NCI-H526 (cell line): ENCODE measurements at regions not wholly inside any gene's neighbourhood (a gene's known extent, or its start where the extent isn't known, plus 50 kb on each side); places are given as distances from the start of the nearest gene placed in this dataset.

Source experiments
- DNase-seq, 2 experiments: peaks; one replicate each; lab custom pipeline; 2025; lab: John Stamatoyannopoulos, UW

GRCh38 chr19:28414748-28415147 is 798.2 kb downstream of the UQCRFS1 start:
- no peak for DNase-seq

- DNase-seq = no peak
Measured at GRCh38 chr19:28409859-28410258, 803.1 kb downstream of the UQCRFS1 start.

DNA sequence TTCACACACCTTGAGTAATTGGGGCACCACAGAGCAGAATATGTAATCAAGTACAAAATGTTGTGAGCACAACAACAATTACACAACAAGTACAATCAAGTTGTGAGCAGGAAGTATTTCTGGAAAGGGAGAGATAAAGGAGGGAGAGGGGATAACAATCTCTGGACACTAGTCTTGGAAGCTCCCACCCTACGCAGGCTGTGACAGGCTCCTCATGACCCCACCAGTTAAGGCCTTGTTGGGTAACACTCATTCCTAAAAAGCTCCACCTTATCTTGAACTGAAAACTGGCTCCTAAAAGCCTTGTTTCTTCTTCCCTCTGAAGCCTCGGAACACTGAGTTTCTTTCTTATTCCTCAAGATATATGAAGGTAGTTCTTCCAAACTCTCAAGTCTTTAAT is 806.0 kb downstream of the UQCRFS1 start:
- DNase-seq = no peak

DNA sequence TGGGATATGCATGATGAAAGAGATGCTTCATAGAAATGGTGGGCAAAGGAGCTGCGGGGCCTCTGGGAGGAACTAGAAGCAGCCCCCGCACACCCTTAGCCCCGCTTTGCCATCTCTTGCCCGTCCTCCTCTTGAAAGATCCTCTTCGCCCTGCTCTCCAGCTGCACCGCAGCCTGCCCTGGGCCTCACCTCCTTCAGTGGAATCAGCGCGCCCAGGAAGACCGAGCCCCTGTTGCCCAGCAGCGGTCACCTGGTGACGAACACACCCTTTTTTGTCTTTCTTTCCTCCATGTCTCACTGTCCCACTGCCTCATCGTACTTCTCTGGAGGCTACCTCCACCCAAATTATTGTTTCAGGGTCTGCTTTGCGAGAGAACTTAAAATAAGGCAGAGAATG is 807.6 kb downstream of the UQCRFS1 start:
- DNase-seq = peak in 1 of 2 experiments; percentile 36

DNA sequence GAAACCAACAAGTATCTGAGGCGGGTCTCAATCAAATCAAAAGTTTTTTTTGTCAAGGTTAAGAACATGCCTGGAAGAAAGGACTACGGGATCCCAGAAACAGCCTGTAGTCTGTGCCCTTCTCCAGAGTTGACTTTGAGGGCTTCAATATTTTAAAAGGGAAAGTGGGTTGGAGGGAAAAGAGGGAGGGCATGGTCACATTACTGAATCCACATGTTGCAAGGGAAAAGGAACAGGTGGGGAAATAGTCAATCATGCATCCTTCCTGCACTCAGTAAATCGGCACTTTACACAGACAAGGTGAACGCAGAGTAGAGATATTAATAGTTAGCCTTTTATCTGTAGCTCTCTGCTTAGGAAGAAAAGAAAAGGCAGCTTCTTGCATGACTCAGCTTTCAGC is 808.5 kb downstream of the UQCRFS1 start:
- no peak for DNase-seq

- DNase-seq = no peak
Measured at GRCh38 chr19:28403690-28404089, 809.3 kb downstream of the UQCRFS1 start.

DNA sequence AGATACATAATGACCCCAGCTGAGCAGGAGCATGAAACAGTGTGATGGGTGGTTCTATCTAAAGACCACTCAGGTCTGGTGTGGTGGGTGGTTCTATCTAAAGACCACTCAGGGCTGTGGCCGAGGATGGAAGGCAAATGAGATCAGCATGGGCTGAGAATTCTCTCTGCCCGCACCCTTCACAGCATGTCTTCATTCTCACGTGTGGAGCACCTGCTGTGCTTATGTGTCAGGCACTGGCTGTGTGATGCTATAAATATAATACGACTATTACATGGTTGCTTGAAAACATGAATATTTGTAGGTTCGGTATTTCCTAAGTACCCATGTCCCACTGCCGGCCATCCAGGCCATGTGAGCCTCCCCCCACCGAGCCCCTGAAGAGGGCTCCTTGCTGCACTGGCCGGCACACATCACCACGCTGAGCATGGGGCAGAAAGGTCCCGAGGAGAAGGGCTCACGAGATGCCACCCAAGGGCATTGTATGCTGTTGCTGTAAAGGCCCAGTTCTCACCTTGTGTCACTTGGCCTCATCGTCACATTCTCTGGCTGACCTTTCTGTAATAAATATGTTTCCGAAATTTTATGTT is 810.2 kb downstream of the UQCRFS1 start:
- DNase-seq = no peak

- DNase-seq = no peak
Measured at GRCh38 chr19:28401739-28402424, 811.1 kb downstream of the UQCRFS1 start.

GRCh38 chr19:28400953-28401671 is 811.8 kb downstream of the UQCRFS1 start:
- no peak for DNase-seq

DNA sequence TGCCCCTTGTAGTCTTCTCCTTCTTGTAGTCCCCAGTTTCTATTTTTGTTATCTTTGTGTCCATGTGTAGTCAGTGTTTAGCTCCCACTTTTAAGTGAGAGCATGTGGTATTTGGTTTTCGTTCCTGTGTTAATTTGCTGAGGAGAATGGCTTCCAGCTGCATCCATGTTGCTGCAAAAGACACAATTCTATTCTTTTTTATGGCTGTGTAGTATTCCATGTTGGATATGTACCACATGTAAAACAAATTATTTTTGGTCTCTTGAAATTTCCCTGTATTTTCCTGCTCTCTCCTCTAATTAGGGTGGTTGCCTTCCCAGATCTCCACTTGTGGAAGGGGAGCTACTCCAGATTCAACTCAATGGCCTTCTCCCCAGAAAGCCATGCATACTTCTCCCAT is 813.8 kb downstream of the UQCRFS1 start:
- DNase-seq = no peak

- no peak for DNase-seq
Measured at GRCh38 chr19:28397800-28398199, 815.2 kb downstream of the UQCRFS1 start.

DNA sequence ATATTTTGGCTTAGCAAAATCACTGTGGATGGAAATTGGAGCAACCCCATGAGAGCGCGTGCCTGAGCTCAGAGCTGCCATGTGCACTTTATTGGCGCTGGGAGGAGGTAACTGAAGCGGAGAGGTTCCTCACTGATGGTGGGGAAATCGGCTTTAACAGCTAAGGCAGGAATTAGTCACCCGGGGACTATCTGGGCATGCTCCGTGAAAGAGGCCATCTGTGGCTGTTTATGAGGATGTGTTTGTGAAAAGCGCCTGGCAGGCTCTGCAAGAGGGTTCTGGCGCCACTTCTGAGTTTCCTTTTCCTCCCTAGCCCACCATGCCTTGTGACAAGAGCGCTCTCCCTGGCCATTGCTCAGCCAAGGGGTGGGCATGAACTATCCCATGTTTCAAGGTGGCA is 815.6 kb downstream of the UQCRFS1 start:
- DNase-seq = no peak

- DNase-seq = peak; percentile 85 to 86
Measured at GRCh38 chr19:28396287-28396831, 816.6 kb downstream of the UQCRFS1 start.

- no peak for DNase-seq
Measured at GRCh38 chr19:28394725-28395124, 818.2 kb downstream of the UQCRFS1 start.

DNA sequence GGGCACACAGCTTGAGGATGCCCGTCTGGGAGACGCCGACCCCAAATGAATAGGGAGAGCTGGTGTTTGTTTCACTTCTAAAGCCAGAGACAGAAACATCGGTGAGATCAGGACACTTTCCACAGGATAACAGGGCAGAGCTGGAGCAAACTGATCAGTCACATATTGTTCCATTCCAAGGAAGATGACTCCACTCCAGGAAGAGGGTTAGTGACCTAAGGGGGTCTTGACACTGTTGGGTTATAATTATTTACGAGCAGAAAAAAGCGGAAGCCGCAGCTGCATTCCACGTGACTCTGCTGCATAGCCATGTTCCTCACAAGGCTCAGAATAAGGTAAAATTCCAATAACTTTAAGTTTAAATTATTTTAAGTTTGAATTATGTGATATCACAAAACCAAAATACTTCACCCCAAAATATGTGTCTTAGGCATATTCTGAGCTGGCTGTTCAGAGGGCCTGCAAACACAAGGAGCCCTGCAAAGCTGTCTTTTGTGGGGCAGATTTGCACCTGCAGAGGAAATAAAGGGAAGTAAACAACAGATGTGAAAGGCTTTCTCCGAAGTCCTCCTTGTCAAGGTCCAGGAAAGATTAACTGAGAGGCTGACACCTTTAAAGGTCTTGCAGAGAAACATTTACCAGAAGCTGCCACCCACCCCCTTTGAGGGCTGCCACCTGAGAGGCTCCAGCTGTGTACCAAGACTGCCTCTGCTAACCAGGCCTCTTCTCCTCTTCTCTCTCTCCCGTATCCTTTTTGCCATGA is 819.2 kb downstream of the UQCRFS1 start:
- DNase-seq = no peak

DNA sequence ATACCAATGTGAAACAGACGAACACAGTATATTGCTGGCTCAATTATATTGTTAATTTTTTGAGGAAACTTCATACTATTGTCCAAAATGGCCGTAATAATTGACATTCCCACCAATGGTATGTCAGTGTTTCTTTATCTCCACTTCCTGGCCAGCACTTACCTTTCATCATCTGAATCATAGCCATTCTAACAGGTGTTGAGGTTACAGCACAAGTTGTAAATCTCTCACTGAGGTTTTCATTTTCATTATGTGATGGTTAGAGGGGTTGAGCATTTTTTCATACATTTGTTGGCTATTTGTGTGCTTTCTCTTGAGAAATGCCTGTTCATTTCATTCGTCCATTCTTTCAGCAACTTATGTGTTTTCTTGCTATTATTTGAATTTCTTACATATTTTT is 824.0 kb downstream of the UQCRFS1 start:
- DNase-seq = no peak

- no peak for DNase-seq
Measured at GRCh38 chr19:28387507-28387906, 825.4 kb downstream of the UQCRFS1 start.

DNA sequence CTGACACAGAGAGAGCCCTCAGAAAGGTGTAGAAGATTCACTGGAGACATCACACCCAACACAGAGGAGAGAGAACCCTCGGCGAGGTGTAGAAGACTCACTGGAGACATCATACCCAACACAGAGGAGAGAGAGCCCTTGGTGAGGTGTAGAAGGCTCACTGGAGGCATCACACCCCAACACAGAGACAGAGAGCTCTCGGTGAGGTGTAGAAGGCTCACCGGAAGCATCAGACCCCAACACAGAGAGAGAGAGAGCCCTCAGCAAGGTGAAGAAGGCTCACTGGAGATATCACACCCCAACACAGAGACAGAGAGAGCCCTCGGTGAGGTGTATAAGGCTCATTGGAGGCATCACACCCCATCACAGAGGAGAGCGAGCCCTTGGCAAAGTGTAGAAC is 826.5 kb downstream of the UQCRFS1 start:
- no peak for DNase-seq

DNA sequence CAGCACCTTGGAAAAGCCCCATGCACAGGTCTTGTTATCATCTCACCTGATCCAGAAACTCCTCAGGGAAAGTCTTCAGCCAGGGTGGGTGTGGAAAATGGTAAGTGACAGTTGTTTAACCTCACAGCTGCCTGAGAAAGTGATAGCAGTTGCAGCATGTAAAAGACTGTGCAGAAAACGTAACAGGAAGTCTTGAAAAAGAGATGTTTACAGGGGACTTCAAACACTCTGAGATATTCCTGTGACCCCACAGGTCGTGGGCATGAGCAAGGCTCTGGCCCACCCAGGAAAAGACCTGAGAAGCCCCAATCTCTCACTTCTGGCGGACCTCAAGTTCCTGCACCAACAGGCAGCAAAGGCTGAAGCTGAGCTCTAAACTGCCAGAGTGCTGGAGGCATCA is 826.9 kb downstream of the UQCRFS1 start:
- DNase-seq = no peak

DNA sequence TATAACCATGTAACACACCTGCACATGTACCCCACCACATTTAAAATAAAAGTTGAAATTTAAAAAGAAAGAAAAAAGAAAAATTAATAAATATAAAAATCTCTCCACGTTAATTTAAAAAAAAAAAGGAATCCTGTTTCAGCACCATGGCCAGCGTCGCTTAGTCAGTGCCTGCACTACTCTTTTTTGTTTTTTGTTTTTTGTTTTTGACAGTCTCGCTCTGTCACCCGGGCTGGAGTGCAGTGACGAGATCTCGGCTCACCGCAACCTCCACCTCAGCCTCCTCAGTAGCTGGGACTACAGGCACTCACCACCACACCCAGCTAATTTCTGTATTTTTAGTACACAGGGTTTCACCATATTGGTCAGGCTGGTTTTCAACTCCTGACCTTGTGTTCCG is 835.9 kb downstream of the UQCRFS1 start:
- no peak for DNase-seq

DNA sequence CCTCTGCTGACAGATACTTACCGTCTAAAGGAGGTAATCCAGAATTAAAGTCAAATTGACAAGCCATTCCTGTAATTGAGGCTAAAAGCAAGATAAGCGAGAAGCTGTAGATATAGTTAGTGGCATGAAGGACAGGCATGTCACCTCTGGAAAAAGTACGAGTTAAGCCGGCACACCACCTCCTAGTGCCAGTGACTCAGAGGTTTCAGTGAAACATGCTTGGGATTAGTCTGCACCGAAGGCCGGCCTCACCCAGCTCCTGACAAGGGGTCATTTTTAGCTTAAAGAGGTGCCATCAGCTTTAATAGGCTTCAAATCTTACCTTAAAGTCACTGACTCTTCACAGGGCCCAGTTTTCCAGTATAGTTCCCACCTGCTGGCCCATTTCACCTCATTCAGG is 838.0 kb downstream of the UQCRFS1 start:
- no peak for DNase-seq

DNA sequence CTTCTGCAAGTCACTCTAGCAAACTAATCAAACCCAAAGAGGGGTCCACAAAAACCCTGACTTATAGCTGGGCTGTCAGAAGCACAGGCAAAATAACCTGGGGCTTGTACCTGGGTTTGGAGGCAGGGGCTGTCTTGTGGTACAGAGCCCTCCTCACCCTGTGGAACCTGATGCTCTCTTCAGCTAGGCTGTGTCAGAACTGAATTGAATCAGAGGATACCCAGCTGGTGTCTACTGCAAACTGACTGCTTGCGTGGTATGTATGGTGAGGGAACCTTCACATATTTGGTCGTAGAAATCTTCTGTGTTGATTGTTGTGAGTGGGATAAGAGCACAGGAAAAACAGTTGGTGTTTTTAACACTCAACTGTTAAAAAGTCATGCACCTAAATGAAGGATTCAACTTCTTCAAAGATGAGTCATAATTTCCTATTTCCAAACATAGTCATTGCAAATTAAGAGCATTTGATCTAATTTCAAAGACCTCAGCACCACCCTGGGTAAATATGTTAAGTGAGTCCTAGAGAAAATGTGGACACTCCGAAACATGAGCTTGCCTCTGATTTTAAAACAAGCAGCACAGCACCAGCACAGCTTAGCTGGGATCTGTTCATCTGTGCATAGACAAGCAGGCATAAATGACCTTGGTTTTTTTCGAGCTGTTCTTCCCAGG is 840.2 kb downstream of the UQCRFS1 start:
- no peak for DNase-seq
